Neural cell (in vitro differentiated cells): ENCODE measurements at regions not wholly inside any gene's neighbourhood (a gene's known extent, or its start where the extent isn't known, plus 50 kb on each side); places are given as distances from the start of the nearest gene placed in this dataset.

Experiments used
- H2AFZ ChIP-seq: fragments of 200-600, 300-800 bp; sonication (generic), shearing (Covaris generic); 2 replicates; pipeline ENCODE4 v1.6.0; 2014; ENCODE audit warnings: low read depth, mild to moderate bottlenecking, antibody characterized with exemption, low read length, moderate library complexity
- H3F3A ChIP-seq: fragments of 200-600 bp; shearing (Covaris generic); 2 replicates; pipeline ENCODE4 v1.6.1; 2016; ENCODE audit warnings: mild to moderate bottlenecking, moderate library complexity, mixed read lengths, antibody characterized with exemption, low read length; ENCODE audit not compliant: insufficient read depth, poor library complexity, severe bottlenecking
- H3K27ac ChIP-seq: fragments of 200-600, 300-800 bp; sonication (generic), shearing (Covaris generic); 2 replicates; pipeline ENCODE4 v1.5.1; 2014; ENCODE audit warnings: mild to moderate bottlenecking, low read length, moderate library complexity
- H3K27me3 ChIP-seq: fragments of 300-800, 200-600 bp; sonication (generic), shearing (Covaris generic); 2 replicates; pipeline ENCODE4 v1.6.0; 2014; ENCODE audit warnings: mild to moderate bottlenecking, low read depth, low read length, moderate library complexity; ENCODE audit not compliant: insufficient read depth
- H3K36me3 ChIP-seq: fragments of 300-800, 200-600 bp; sonication (generic), shearing (Covaris generic); 2 replicates; pipeline ENCODE4 v1.5.1; 2014; ENCODE audit warnings: mild to moderate bottlenecking, antibody characterized with exemption, low read length, moderate library complexity; ENCODE audit not compliant: insufficient read depth
- H3K4me2 ChIP-seq: fragments of 300-800, 200-600 bp; sonication (generic), shearing (Covaris generic); 2 replicates; pipeline ENCODE4 v1.6.0; 2014; ENCODE audit warnings: mild to moderate bottlenecking, low read length
- H3K4me3 ChIP-seq: fragments of 300-800, 200-600 bp; sonication (generic), shearing (Covaris generic); 2 replicates; pipeline ENCODE4 v1.5.1; 2014; ENCODE audit warnings: mild to moderate bottlenecking, low read length, moderate library complexity
- H3K79me2 ChIP-seq: fragments of 200-600 bp; shearing (Covaris generic); replicated peaks from 2 replicates; pipeline ENCODE4 v1.6.0; 2014; ENCODE audit warnings: mild to moderate bottlenecking, low read length, moderate library complexity; ENCODE audit not compliant: insufficient read depth
- H3K9ac ChIP-seq: fragments of 300-800, 200-600 bp; sonication (generic), shearing (Covaris generic); 2 replicates; pipeline ENCODE4 v1.6.1; 2016; ENCODE audit warnings: mild to moderate bottlenecking, low read length, mixed read lengths
- H3K9me2 ChIP-seq: fragments of 200-600 bp; shearing (Covaris generic); 2 replicates; pipeline ENCODE4 v1.6.1; 2016; ENCODE audit warnings: mild to moderate bottlenecking, low read length, mixed read lengths; ENCODE audit not compliant: insufficient read depth
- H3K9me3 ChIP-seq: fragments of 200-600, 300-800 bp; sonication (generic), shearing (Covaris generic); 2 replicates; pipeline ENCODE4 v1.6.1; 2016; ENCODE audit warnings: mild to moderate bottlenecking, mixed run types, low read length, moderate library complexity, mixed read lengths
- H4K20me1 ChIP-seq: fragments of 200-600 bp; shearing (Covaris generic); 2 replicates; pipeline ENCODE4 v1.6.1; 2016; ENCODE audit warnings: mild to moderate bottlenecking, mixed run types; ENCODE audit not compliant: insufficient read depth
- EP300 ChIP-seq: fragments of 450-650 bp; conservative IDR thresholded peaks from 2 replicates; pipeline ENCODE4 v1.6.1; 2014; ENCODE audit warnings: antibody characterized with exemption, mild to moderate bottlenecking, moderate library complexity; ENCODE audit not compliant: poor library complexity, severe bottlenecking
- EZH2 ChIP-seq: fragments of 200-600, 300-800 bp; shearing (Covaris generic), sonication (generic); IDR thresholded peaks from 2 replicates; pipeline ENCODE4 v1.6.1; 2014; ENCODE audit warnings: antibody characterized with exemption, low read length, borderline replicate concordance, mild to moderate bottlenecking; ENCODE audit not compliant: insufficient read depth, poor library complexity, severe bottlenecking
- MXI1 ChIP-seq: fragments of 450-650 bp; conservative IDR thresholded peaks from 2 replicates; pipeline ENCODE4 v1.6.1; 2014; ENCODE audit warnings: antibody characterized with exemption, mild to moderate bottlenecking; ENCODE audit not compliant: poor library complexity, severe bottlenecking
- POLR2AphosphoS5 ChIP-seq: IDR thresholded peaks from 2 replicates; pipeline ENCODE4 v1.6.1; 2012
- RAD21 ChIP-seq: fragments of 450-650 bp; conservative IDR thresholded peaks from 2 replicates; pipeline ENCODE4 v1.6.1; 2014; ENCODE audit warnings: antibody characterized with exemption, mild to moderate bottlenecking, moderate library complexity
- SMC3 ChIP-seq: fragments of 450-650 bp; conservative IDR thresholded peaks from 2 replicates; pipeline ENCODE4 v1.6.1; 2014; ENCODE audit warnings: antibody characterized with exemption, mild to moderate bottlenecking, moderate library complexity; ENCODE audit not compliant: poor library complexity
- TAF1 ChIP-seq: IDR thresholded peaks from 2 replicates; pipeline ENCODE4 v1.6.1; 2012; ENCODE audit warnings: low read depth
- TF ChIP-seq, protein P1 (sequence below): IDR thresholded peaks from 2 replicates; pipeline ENCODE4 v1.6.1; 2012; ENCODE audit warnings: borderline replicate concordance
- TF ChIP-seq, protein P2 (sequence below): fragments of 450-650 bp; IDR thresholded peaks from 2 replicates; pipeline ENCODE4 v1.5.1; 2014; ENCODE audit warnings: antibody characterized with exemption, mild to moderate bottlenecking, moderate library complexity; ENCODE audit not compliant: poor library complexity, severe bottlenecking

DNA sequence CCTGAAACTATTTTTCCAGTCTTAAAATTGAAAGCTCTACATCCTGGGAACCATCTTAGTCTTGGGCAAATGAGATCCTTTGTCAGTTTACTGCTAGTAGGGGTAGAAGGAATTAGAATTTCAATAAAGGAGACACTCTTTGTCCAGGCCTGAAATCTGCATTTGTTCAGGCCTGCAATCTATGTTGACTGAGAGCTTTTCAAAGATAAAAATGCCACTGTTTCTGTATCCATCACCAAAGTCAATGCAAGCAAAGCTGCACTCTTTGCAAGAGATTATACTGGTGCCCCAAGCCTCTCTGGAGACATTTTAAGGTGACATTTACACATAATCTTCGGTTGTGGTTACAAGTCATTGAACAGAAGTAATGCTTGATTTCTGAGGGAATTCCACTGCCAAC, 135.7 kb downstream of the CTH start:
- Histone ChIP-seq H3K79me2 (no peaks in the 10 kb centered on the region), H3K4me2 (no peak overlapping the region), H3F3A (peaks cover 6% of the 10 kb centered on the region), H4K20me1 (no peaks in the 10 kb centered on the region), H3K9me3 (peaks cover 2% of the 10 kb centered on the region), H3K9me2 (no peaks in the 10 kb centered on the region), H3K27ac (no peak overlapping the region), H3K27me3 (no peaks in the 10 kb centered on the region), H3K9ac (no peak overlapping the region), H2AFZ (no peak overlapping the region), H3K36me3 (no peaks in the 10 kb centered on the region), H3K4me3 (no peak overlapping the region)
- TF ChIP-seq EP300: no peak
- no peak for TF ChIP-seq EZH2
- no peak for TF ChIP-seq MXI1
- no peak for TF ChIP-seq SMC3
- TF ChIP-seq, protein P1, sequence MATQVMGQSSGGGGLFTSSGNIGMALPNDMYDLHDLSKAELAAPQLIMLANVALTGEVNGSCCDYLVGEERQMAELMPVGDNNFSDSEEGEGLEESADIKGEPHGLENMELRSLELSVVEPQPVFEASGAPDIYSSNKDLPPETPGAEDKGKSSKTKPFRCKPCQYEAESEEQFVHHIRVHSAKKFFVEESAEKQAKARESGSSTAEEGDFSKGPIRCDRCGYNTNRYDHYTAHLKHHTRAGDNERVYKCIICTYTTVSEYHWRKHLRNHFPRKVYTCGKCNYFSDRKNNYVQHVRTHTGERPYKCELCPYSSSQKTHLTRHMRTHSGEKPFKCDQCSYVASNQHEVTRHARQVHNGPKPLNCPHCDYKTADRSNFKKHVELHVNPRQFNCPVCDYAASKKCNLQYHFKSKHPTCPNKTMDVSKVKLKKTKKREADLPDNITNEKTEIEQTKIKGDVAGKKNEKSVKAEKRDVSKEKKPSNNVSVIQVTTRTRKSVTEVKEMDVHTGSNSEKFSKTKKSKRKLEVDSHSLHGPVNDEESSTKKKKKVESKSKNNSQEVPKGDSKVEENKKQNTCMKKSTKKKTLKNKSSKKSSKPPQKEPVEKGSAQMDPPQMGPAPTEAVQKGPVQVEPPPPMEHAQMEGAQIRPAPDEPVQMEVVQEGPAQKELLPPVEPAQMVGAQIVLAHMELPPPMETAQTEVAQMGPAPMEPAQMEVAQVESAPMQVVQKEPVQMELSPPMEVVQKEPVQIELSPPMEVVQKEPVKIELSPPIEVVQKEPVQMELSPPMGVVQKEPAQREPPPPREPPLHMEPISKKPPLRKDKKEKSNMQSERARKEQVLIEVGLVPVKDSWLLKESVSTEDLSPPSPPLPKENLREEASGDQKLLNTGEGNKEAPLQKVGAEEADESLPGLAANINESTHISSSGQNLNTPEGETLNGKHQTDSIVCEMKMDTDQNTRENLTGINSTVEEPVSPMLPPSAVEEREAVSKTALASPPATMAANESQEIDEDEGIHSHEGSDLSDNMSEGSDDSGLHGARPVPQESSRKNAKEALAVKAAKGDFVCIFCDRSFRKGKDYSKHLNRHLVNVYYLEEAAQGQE: no peak

DNA sequence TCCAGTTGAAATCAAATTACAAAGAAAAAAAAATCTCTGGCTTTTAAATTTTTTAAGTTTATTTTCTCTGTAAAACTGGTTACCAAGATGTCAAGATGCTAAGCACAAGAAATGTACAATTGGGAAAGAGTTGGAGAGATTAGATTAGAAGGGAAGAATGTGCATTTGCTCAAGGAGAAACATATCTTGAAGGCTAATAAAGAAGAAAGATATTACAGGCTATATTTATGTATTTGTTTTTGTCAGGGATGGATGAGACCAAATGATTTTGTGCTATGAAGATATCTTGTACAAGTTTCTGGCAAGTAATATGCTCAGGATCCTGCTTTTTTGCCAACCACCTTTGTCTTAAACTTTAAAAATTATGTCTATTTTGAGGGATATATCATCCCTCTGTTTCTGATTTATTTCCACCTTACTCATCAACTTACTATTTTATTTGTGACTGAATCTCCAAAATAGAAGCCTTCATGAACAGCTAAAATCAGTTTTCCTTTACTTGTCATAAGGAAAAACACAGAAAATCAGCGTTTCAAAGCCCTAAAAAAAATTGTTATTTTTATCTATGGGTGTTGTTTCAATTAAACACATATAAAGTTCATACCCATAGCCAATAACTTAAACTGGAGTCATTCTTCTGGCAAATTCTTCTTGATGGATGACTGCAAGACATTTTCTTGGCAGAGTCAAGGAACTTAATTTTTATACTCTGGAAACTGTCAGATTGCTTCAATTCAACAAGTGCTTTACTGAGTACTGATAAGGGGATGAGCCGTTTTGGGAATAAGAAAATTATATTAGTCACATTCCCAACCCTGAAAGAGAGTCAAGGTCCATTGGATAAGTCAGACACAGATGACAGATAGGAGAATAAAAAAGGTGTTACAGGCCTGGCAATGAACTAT, 141.8 kb downstream of the CTH start:
- no peak overlapping the region for H2AFZ ChIP-seq
- no peaks in the 10 kb centered on the region for H4K20me1 ChIP-seq
- no peak overlapping the region for H3K9ac ChIP-seq
- no peaks in the 10 kb centered on the region for H3K79me2 ChIP-seq
- H3K27me3 ChIP-seq: no peaks in the 10 kb centered on the region
- H3K4me2 ChIP-seq: no peak overlapping the region
- H3K9me3 ChIP-seq: peaks cover 2% of the 10 kb centered on the region
- H3K36me3 ChIP-seq: no peaks in the 10 kb centered on the region
- no peaks in the 10 kb centered on the region for H3F3A ChIP-seq
- TF ChIP-seq TAF1 (no peak), POLR2AphosphoS5 (no peak), MXI1 (no peak), EZH2 (no peak), RAD21 (no peak), SMC3 (no peak), EP300 (no peak)
- TF ChIP-seq, protein P1: no peak
- TF ChIP-seq, protein P2, sequence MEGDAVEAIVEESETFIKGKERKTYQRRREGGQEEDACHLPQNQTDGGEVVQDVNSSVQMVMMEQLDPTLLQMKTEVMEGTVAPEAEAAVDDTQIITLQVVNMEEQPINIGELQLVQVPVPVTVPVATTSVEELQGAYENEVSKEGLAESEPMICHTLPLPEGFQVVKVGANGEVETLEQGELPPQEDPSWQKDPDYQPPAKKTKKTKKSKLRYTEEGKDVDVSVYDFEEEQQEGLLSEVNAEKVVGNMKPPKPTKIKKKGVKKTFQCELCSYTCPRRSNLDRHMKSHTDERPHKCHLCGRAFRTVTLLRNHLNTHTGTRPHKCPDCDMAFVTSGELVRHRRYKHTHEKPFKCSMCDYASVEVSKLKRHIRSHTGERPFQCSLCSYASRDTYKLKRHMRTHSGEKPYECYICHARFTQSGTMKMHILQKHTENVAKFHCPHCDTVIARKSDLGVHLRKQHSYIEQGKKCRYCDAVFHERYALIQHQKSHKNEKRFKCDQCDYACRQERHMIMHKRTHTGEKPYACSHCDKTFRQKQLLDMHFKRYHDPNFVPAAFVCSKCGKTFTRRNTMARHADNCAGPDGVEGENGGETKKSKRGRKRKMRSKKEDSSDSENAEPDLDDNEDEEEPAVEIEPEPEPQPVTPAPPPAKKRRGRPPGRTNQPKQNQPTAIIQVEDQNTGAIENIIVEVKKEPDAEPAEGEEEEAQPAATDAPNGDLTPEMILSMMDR: no peak
- H3K9me2 ChIP-seq: no peaks in the 10 kb centered on the region
- no peak overlapping the region for H3K4me3 ChIP-seq
- H3K27ac ChIP-seq: no peak overlapping the region
